IPS DF 19.7 (cell line): ENCODE measurements at regions not wholly inside any gene's neighbourhood (a gene's known extent, or its start where the extent isn't known, plus 50 kb on each side); places are given as distances from the start of the nearest gene placed in this dataset.
"Not testable (repeated sequence)": the region's sequence is repeated elsewhere in the genome, so short reads cannot be mapped to it uniquely, and the experiment has no call there.

ENCODE experiments used
- DNase-seq: peaks from one replicate; pipeline ENCODE4 v3.0.0-alpha.2; 2013; ENCODE audit warnings: low read depth, low spot score

DNA sequence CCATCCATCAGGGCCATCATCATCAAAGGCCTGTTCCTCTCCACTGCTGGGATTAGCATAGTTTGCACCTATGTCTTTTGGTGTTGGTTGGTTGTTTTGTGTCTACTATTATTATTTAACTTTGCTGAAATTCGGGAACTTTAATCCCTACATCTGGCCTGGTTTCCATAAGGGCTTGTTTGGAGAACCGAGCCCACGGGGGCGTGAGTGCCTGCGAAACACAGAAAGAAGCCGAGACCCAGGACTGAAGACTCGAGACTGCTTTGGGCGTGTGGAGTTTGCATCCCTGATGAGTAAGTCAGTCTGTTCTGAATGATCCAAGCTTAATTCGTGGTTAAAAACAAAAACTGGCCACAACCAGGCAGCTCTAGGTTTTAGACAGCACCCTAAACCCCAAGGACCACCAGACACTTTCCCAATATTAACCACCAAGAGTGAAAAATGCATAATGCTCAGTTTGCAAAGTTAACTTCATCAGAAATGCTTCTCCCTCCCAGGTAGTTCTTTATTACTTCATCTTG, 195.6 kb downstream of the BCL2L11 start:
- DNase-seq = not testable (repeated sequence)

GRCh38 chr2:111316881-111317549, 196.3 kb downstream of the BCL2L11 start:
- not testable (repeated sequence) for DNase-seq

GRCh38 chr2:111319552-111319951, 198.8 kb downstream of the BCL2L11 start:
- not testable (repeated sequence) for DNase-seq

DNA sequence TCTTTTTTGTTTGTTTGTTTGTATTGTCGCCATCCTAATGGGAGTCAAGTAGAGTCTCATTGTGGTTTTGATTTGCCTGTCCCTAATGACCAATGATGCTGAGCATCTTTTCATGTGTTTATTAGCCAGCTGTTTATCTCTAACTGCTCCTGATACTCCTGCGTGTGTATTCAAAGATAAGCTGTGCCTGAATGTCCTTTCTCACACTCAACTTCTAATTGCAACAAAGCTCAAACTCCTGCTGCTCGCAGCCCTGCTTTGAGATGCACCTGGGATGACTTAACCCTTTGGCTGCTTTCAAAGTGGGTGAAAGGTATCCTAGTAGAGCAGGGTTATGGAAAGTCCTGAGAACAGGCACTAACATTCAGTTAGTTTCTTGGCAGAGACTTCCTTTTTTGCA, 199.6 kb downstream of the BCL2L11 start:
- peak; percentile 38 for DNase-seq

DNA sequence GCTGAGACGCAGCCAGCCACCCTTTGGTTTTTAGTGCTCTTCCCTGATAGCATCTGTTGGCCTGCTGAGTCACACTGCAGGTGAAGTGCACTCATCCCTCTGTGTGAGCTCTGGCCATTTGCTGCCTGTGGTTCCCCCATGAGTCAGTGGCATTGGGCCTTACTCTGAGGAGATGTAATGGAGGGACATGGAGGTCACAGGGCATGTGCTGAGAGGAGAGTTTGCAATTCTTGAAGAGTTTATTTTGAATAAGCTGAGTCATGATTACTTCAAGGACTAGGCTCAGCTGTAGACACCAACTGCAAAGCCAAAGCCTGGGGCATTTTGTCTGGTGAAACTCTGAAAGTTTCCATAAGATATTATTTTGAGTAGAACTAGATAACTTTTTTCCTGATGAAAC, 200.3 kb downstream of the BCL2L11 start:
- DNase-seq = not testable (repeated sequence)

DNA sequence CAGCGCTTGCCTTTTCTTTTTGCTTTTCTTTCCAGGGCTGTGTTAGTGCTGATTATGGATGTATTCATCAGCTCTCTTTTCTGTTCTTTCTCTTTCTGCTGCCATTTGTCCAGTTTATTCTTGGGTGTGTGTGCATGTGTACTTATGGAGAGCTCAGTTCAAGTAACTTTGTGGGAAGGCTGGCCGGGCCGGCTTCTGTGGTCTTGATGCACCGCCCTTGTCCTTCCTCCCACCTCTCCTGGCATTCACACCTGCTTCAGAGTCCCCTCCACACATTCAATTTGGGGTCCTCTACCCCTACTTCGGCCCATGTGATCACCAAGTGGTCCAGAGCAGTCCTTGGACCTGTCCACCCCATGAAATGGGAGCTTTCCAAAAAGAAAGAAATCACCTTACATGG, 202.7 kb downstream of the BCL2L11 start:
- not testable (repeated sequence) for DNase-seq

- DNase-seq = not testable (repeated sequence)
Observed at GRCh38 chr2:111327726-111328125, 207.0 kb downstream of the BCL2L11 start.

DNA sequence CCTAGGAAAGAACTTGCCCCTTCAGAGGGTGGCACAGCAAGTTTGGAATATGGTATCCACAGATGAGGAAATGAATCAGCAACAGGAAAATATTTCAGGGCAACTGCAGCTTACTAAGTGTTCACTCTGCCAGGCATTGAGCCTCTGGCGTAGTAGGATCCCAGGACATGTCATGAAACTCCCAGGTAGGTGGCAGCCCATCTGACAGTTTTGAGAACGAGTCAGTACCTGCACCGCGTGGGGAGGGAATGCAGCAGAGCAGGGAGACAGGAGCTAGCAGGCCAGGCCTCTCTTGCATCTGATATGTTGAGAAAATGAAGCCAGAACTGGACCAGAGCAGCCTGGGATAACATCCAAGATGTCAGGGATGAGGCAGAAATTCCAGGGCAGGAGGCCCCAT, 208.6 kb downstream of the BCL2L11 start:
- not testable (repeated sequence) for DNase-seq

DNA sequence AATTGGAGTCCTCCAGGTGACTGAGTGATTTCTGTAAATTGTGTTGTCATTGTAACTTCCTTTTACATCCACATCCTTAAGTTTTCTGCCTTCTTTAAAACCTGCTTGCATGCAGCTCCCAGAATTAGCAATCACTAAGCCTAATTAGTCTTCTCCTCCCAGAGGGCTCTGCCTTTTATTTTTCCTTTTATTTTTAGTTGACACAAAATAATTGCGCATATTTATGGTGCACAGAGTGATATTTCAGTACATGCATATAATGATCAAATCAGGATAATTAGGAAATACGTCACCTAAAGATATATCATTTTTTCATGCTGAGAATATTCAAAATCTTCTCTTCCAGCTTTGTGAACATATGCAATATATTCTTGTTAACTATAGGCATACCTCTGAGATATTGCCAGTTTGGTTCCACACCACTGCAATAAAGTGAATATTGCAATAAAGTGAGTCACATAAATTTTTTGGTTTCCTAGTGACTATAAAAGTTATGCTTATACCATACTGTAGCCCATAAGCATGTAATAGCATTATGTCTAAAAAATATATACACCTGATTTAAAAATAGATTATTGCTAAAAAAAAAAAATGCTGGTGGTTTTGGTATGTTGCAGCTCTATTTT, 210.5 kb downstream of the BCL2L11 start:
- DNase-seq = not testable (repeated sequence)

- DNase-seq = not testable (repeated sequence)
Observed at GRCh38 chr2:111335220-111335907, 214.7 kb downstream of the BCL2L11 start.

GRCh38 chr2:111338474-111338873, 217.8 kb downstream of the BCL2L11 start:
- DNase-seq = not testable (repeated sequence)

DNA sequence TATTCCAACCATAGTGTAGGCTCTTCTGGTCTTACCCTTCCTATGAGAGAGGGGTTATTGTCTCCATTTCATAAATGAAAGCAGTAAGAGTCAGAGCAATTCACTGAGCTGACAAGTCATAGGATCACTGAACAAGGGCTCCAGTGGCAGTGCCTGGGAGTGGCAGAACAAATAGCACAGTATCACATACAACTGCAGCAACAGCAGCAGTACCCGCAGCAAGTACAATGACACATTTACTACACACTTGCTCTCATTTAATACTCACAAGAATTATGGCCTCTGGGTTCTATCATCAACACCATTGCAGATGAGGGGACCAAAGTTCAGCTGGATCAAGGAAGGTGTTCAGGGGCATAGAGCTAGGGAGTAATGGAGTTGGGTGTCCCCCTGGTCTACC, 218.8 kb downstream of the BCL2L11 start:
- DNase-seq = not testable (repeated sequence)

- DNase-seq = not testable (repeated sequence)
Observed at GRCh38 chr2:111344590-111344989, 223.9 kb downstream of the BCL2L11 start.

GRCh38 chr2:111345439-111345838, 224.7 kb downstream of the BCL2L11 start:
- not testable (repeated sequence) for DNase-seq

DNA sequence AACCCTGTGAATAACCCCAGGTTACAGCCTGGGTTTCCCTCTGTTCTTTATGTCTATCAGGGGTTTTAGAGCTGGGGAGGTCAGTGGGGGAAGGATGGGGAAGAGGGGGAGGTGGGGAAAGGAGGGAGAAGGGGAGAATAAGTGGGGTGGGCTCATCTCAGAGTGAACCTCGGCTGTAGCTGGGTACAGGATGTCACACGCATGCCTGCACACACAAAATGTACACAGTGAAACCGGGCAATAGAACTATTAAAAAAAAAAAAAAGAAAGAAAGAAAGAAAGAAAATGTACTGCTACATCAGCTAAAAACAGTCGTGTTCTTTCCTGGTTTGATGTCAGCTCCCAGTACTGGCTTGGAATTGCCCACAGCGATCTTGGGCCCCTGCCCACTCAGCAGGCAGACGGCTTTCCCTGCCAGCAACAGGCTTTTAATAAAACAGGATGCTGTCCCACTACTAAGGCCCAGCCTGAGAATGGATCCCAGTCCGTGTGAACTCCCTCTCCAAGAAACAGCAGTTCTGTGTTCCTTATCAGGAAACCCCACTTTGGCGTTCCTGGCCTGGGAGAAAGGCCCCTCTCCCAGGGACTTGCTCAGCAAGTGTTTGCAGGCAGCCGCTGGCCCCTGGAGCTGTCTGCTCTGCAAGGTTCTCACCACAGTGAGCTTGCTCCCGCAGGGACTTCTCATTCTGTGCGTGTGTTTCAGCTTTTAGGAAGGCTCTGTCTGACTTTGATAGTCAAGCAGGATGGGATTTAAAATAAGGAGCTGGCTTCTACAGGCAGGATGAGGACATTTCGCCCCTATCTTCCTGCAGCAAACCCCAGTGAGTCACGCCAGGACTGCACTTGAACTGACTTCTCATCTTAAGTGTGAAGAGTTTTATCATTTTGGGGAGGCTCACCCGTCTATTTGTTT, 225.6 kb downstream of the BCL2L11 start:
- DNase-seq = not testable (repeated sequence)

DNA sequence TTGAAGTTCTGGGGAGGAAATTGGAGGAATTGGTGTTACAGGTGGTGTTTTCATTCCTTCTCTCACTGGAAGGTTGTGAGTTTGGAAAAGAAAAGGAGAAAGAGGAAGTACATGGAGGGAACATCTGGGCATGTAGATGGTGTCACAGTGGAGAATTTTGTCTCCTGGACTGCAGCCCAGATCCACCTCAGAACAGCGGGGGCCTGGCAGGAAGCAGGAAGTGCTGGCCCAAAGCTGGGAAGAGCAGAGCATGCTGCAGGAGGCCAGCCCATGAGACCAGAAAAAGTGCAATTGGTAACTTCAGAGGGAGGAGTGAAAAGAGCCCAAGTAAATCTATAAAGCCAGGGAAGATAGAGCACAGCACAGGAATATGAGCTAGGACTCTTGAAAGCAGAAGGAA, 227.0 kb downstream of the BCL2L11 start:
- DNase-seq = not testable (repeated sequence)

DNA sequence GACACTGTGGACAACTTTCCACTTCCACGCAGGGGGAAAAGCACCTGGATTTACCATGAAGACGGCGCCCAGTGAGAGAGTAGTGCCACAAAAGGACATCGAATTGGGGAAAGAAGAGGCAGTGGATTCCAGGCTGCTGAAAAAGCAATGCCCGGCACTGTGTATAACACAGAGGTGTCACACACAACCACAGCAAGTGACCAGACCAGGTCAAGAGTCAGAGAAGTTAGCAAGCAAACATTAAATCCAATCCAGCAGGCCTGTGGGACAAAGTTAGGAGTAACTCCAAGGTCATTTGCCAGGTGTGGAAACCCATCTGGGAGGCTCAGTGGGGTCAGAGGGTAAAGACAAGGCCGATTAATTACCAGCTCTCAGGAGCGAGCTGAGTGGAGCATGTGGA, 227.6 kb downstream of the BCL2L11 start:
- not testable (repeated sequence) for DNase-seq

- not testable (repeated sequence) for DNase-seq
Observed at GRCh38 chr2:111355022-111355817, 234.5 kb downstream of the BCL2L11 start.

DNA sequence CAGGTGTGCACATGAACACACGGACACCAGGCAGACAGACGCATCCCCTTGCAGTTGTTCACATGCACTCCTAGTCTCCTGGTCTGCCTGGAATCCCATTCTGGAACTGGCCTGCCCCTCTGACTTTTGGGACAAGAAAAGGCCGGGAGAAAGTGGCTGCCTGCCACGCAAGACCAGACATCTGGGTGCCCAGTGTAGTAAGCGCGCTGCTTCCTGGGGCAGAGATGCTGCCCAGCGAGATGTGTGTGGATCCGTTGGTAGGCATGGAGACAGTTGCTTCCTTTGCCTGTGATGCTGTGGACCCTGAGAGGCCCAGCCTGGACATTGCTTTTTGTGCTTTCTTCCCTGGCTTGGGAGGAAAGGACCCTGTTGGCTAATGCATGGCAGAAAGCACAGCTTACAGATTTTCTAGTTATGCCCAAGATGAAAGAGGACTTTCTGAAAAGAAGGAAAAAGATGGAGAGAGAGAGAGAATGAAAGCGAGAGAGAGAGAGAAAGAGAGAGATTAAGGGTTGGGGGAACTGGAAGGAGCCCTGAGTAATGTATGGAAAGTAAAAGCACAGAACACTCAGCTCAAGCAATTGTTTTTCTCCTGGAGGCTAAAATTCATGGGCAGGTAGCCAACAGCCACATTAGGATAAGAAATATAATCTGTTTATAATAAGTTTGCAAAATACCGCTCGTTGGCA, 235.3 kb downstream of the BCL2L11 start:
- DNase-seq = not testable (repeated sequence)

GRCh38 chr2:111356512-111357031, 235.9 kb downstream of the BCL2L11 start:
- DNase-seq = not testable (repeated sequence)
